Stimulated activated CD4-positive, alpha-beta T cell treated with anti-CD3 and anti-CD28 coated beads, Interleukin-12 subunit alpha, Interleukin-12 subunit beta, amount 100 ng/mL, for 24 hours (primary cell): ENCODE measurements at regions not wholly inside any gene's neighbourhood (a gene's known extent, or its start where the extent isn't known, plus 50 kb on each side); places are given as distances from the start of the nearest gene placed in this dataset.

Experiments
- DNase-seq, 2 experiments: peaks; one replicate each; pipeline ENCODE4 v3.0.0-alpha.2; 2020; ENCODE audit warnings: low read depth in 2 of 2

DNA sequence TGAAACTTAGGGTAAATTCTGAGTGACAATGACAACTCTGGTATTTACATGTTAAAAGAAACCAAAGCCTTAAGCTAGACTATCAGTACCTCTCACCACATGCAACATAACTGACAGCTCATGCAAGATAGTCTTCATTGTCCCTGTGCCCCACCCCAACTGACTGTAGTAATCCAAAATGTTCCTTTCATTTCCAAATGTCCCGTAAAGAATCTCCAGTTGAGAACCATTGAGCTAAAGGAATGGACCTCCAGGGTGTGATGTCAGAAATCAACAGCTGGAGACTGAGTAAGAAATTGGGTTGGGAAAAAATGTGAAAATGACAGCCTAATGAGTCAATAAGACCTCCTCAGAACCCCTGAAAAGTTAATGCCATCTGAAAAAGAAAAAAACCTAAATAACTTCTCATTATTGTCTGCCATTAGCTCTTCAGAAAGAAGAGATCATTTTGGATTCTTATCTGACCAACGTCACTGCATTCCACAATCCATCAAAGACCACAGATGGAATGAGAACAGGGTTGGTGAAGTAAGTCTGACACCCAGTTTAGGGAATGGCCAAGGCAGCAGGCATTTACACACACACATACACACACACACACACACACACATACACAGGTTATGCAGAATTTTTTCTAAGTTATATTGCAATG, 51.7 kb upstream of the ACVR2A start:
- DNase-seq = no peak

DNA sequence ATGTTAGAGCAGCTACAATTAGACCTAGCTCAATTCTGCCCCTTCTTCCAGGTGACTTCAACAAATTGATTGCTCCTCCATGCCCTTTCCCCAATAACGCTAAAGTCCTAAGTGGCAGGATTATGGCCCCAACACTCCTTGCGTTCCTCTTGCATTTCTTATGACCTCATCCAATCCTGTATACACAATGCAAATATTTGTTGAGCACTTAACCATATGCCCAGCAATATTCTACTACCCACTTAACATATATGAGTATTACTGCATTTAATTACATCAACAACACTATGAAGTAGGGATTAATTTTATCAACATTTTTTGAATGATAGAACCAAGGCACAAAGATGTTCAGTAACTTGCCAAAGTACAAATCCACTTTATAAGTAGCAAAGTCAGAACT, 54.2 kb upstream of the ACVR2A start:
- DNase-seq = no peak

DNA sequence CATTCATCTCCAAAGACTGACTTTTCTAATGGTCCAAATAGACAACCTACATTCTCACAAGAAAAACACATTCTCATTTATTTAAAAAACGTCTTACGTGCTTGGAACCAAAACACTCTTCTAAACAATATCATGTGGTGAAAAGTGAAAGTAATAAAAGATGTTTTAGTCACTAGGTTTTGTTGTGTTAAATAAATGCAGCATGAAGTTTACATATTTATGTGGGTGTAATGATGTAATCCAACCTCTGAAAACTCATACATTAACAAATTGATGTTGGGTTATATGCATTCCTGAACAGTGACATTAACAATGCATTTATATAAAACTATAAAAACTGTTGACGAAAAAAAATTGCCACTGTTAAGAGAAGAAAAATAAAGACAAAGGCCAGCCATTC, 55.1 kb upstream of the ACVR2A start:
- no peak for DNase-seq

DNA sequence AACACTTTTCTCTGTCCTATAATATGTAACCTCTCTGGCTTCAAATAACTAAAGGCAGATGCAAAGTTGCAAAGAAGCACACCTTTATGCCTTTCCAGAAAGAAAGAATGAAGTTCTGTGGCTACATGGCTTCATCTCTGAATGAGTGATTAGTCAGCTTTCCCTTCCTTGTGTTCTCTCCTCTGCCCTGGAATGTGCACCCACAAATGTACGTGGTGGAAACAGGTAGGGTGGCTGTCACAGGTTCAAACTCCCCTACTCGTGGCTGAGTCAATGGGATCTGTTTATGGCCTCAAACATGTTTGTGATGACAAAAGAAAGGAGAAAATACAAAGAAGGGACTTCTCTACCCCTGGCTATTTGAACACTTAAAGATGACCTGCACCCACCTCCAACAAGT, 55.5 kb upstream of the ACVR2A start:
- no peak for DNase-seq

DNA sequence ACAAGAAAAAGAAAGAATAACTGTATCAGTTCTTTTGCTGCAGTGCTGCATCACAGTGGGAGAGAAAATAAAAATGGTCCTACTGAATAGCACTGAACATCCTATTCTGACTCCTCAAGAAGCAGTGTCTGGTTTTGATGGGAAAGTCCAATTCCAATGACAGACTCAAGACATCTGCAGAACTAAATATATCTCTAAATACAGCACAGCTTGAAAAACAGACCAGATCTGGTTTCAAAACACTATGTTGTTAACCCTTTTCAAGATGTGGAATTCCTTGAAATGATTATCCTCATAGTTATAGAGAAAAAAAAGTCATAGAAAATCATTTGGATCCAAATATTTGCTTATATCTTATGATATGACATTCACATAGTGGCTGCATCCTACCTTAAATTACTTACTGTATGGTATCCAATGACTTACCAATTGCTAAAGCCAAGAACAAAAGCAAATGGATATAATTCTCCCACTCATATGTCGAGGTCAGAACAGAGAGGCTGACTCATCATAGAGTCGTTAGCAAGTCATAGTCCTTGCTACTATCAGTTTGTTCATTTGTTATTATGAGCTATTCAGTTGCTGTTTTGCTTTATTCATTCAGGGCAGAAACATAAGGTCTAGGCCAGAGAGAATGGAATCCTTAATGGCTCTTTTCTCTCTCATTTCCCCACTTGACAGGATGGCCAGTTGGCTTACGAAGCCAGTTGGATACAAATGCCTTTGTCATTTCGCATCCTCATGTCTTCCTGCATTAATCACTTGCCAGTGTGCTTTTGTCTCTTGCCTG, 62.5 kb upstream of the ACVR2A start:
- no peak for DNase-seq

DNA sequence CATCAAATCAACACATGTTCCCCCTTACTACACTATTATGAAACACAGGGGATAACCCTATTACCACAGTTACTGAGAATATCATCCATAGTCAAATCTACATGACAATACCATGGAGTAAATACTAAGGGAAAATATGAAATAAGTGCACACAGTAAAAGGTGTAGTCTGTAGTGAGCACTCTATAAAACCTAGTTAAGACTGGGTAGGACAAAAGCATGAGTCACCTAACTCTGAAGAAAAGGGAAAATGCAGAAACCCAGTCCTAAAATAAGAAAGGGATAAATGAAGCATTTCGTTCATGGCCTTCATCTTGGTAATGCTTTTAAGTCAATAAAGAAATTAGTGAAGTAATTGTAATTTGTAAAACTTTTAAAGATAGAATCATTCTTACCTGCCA, 65.4 kb upstream of the ACVR2A start:
- no peak for DNase-seq

DNA sequence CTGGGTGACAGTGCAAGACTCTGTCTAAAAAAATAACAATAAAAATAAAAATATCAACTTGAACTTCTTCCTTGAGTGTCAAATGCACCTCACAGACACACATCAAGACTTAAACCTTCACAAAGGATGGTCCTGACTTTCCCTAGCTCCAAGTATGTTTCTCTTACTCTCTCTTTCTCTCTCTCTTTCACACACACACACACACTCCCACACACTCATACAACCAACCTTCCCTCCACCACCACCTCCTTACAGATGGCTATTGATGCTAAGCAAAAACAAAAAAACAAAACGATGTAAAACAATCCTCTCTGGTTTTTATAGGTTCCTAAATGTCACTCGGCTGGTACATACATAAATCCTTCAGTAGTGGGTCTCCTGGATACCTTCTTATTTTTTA, 67.4 kb upstream of the ACVR2A start:
- no peak for DNase-seq

DNA sequence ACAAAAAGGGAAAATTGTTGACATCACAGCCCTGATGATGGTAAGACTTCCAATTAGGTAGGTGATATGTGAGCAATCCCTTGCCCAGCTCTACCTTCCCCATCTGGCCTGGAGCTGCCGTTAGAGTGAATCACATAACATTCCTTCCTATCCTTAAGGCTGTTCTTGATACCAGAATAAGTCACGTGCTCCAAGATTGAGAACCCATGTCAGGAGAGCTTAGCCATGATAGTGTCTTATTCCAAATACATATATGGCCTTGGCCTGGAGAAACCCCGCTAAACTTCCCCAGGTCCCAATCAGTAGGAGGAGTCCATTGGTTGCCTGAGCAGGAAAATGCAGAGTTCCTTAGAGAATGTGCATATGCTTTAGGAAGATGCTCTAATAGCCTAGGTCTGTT, 70.0 kb upstream of the ACVR2A start:
- no peak for DNase-seq

DNA sequence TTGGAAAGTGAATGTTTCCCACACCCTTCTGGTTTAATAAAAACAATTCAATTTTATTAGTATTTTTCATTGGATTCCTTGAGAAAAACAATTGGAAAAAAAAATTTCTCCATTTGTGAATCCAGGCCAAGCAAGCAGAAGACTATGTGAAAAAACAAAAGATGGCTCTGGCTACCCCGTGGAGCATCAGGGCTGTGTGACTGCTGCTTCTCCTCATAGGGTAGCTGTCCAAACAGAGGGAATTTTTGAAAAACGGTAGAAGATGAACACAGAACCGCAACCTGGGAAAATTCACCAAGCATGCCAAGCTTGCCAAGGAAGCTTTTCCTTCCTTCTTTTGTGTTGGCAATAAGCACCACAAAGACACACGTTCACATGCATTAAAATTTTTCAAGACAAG, 71.3 kb upstream of the ACVR2A start:
- DNase-seq = no peak

DNA sequence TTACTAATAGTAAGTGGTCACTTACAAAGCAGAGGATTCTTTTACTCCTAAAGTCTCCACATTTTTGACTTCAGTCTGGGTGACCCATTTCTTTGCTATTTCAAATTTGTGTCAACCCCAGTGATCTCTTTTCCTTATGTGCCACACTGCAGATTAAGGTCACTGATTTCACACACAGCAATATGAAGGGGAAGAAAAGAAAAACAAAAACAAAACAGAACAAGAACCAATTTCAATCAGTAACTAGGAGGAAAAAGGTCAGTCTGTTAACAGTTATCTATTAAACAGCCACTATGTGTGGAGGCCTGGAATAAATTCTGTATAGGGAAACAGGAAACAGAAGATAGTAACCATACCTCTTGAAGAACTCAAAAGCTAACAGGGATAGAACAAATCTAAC, 72.0 kb upstream of the ACVR2A start:
- DNase-seq = no peak

DNA sequence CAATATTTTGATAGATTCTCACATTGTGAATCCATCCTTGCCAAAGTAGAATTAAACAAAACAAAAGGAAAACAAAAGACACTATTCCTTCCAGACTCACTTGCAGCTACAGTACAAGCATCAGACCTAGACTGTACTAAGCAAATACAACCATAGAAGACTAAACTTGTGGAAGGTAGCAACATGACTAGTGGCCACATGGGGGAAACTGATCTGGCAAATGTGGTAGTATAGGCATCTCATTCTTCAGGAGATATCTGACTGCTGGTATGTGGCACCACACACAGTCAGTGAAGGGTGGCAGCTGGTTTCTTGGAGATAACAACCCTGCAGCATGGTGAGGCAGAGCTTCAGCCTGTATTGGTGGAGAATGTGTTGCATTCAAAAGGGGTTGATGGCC, 81.0 kb upstream of the ACVR2A start:
- no peak for DNase-seq

DNA sequence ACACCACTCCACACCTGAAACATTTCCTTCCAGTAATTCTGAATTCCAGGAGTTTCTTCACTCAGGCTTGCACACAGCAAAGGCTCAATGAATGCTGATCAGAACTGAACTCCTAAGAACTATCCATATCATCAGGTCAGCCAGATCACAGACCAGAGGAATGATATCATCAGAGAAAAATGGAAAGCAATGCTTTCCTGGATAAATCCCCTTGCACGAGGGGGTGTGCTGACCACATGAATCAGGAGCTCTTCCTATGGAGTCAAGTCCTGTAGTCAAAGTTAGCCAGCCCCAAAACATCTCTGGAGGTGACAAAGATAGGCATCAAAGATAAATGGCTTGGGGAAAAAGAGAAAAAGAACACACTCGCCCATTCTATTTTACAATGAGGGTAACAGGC, 83.8 kb upstream of the ACVR2A start:
- no peak for DNase-seq

DNA sequence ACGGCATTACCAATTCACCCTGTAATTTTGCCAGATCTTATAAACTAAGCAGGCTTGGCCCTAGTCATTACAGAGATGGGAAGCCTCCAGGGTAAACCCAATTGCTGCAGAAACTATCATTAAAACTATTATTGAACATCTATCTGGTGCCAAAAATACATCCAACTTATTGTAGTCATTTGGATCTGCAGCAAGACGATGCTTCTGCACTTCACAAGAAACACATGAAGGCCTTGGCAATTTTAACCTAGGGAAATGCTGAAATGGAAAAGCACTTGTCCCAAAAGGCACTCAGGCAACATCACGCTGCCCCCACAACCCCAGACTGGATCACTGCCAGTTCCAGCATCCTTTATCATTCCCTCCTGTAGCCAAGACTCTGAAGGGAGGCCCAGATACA, 85.3 kb upstream of the ACVR2A start:
- DNase-seq = no peak

DNA sequence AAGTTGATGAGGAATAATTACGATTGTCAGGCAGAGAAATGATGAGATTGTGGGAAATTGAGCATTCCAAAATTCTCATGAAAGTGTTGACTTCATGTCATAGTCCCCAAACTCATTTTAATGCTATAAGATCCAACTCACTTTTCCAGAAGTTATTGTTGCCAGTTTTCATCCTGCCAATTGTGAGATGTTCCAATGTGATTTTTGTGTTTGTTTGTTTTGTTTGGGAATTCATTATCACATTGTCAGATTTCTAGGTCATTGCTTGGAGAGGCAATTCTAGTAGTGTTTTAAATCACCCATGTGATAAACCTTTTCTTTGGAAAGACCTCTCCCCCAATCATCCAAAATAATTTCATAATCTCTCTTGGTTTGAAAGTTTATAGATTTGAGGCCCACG, 86.0 kb upstream of the ACVR2A start:
- no peak for DNase-seq

DNA sequence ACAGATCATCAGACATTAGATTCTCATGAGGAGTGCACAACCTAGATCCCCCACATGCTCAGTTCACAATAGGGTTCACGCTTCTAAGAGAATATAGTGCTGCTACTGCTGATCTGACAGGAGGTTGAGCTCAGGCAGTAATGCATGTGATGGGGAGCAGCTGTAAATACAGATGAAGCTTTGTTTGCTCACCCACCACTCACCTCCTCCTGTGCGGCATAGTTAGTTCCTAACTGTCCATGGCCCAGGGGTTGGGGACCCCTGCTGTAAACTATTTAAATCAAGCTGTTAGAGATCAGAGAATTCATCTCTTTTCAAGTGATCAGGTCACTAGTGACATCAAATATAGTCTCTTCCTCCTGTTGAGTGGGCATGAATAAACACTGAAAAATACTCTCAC, 88.8 kb upstream of the ACVR2A start:
- no peak for DNase-seq

DNA sequence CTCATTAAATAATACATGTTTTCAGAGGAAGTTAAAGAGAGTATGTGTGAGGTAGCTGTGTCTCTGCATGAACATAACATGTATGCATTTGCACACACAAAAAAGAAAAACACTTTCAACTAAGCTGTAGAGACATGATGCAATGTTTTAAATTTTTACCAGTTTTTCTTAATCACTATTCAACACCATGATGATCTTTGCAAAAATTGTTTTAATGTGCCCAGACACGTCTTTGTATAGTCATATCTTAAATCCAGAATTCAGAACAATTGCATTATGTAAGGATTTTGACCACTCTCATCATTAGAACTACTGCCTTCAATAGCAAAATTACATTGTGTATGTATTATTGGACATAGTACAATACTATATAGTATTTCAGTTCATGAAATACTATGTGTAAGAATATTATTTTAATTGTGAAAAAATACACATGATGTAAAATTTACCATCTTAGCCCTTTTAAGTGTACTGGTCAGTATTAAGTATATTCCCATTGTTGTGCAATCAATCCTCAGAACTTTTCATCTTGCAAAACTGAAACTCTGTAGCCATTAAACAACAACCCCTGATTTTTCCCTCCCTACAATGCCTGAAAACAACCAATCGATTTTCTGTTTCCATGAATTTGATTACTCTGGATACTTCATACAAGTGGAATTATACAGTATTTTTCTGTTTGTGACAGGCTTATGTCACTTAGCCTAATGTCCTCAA, 104.5 kb upstream of the ACVR2A start:
- no peak for DNase-seq

DNA sequence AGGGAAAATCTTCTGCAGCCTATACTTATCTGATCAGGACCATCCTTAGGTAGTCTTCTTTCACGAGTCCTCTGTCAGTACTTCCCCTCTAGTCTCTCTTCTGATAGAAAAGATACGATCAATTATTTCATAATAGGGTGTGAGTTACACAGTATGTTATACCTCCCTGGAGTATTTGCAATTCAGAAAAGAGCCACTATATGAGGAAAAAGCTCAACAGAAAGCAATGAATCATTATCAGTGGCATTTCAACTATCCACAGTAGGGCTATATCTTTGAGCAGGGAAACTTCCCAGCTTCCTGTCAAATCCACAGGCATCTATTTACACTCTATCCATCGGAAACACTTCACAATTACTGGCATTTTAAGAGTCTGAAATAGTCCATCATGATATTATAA, 105.3 kb upstream of the ACVR2A start:
- no peak for DNase-seq

DNA sequence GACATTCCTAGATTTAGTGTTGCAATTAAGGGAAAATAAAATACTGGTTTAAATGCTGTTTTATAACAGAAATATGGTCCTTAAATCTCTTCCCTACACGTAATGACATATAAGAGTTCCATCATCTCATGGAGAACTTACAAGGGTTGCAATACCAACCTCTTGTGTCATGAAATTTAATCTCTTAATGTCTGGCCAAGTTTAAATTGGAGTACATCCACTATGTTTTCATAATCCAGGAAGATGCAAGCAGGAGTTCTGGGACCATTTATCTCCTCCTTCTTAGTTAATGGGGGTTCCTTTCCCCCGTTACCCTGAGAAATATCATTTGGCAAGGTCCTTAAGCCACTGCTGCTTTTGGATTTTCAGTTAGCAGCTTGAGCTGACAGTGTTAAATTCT, 126.0 kb upstream of the ACVR2A start:
- no peak for DNase-seq

DNA sequence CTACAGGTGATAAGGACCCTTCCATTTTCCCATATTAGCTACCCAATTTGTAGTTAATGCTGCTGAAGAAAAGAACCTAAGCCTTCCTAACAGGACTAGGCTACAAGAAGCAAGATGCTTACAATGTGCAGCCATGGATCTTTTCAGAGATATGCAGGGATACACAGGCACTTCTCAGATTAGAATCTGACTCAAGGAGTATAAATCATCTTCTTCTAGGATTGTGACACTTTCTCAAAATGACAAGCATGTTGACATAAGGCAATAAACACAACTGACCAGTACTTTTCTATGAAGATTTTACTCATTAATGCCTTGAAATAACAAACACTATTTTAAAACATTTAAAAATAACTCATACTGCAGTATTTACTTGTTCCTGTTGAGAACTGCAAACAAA, 127.9 kb upstream of the ACVR2A start:
- DNase-seq = no peak

DNA sequence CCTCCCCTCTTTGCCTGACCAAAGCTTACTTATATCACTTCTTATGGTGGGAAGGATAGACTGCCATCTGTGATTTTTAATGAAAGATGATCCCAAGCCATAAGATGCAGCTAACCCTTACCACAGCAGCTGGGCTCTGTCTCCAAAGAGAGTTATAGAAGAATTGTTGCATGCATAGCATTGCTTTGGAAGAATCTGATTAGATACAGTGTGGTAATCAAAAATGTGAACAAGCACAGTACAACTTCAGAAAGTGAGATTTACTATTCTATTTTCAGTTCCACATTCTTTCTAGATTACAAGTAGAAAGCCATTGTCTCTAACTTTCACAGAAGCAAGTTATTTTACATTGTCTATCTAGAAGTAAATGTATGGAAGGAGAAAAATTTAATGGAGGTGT, 129.0 kb upstream of the ACVR2A start:
- no peak for DNase-seq

DNA sequence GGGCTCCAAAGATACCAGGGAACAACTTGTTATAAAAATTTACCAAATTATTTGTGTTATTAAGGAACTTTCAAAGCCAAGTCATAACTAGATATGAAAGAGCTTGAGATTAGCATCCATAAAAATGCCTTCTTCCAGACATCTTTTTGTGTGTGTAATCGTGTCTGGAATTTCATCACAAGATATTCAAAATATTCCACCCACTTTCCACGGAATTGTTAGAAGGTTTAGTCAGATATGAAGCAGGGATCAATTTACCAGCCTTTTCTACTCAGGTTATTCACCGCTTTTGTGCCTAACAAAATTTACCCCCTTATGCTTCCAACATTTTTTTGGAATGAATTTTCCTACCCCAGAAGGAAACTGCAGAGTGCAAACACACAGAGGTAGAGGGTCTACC, 130.2 kb upstream of the ACVR2A start:
- DNase-seq = no peak

DNA sequence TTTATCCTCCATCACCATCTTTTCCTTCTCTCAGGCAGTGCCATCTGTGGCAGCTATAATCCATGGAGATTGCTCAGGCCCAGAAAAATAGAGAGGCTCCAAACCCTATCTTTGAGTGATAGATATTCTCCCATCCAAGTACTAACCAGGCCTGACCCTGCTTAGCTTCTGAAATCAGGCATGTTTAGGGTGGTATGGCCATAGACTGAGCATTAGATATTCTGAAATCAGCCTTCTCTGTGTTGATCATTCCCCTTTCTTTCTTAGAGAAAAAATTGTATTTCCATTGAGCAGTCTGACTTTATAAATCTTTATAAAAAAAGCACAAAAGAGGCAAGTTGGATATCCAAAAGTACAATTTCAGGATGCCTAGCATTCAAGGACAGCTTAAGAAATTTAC, 131.5 kb upstream of the ACVR2A start:
- no peak for DNase-seq

DNA sequence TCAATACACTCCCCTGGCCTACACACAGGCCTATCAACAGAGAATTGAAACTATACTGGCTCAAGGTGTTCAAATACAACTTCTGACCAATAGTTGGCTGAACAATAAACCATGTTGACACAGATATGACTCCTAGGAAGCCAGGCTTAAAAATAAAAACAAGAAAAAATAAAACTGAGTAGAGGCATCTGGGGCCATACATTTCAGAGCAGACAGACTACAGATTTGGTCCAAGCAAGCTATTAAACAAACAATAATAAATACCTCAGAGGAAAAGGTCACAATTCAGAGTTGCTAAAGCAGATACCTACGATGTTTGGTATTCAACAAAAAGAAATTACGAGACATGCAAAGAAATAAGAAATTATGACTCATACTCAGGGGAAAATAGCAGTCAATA, 132.8 kb upstream of the ACVR2A start:
- no peak for DNase-seq
